ENCODE measurements at regions not wholly inside any gene's neighbourhood (a gene's known extent, or its start where the extent isn't known, plus 50 kb on each side); places are given as distances from the start of the nearest gene placed in this dataset.
"Not testable (repeated sequence)": the region's sequence is repeated elsewhere in the genome, so short reads cannot be mapped to it uniquely, and the experiment has no call there.

DNA sequence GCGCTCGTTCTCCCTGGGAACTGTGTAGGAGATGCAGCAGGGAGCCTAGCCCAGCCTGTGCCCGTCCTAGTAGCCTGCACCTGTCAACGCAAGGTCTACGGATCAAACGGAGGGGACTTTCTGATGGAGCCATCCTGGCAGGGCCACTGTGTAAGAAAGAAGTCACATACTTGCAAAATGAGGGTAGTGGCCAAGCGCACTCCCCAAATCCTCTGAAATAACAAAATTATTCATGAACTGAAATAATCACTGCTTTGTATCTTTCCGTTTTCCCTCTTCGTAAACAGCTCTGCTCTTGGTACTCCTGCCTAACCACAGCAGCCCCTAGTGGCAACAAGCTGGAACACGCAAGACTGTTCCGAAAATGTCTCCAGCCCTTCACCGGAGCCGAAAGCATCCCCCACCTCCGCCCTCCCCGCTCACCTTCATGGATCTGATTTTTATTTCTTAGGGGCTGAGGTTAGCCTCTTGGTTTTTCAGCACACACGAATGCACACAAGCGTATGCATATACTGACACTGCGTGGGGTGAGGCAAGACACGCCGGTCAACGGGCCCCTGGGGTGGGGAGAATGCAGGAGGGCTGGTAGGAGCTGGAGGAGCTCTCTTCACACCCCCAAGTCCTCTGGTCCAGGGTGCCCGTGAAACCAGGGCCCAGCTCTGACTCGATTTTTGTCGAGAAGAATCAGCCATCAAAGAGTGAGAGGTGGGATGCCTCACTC, 100.8 kb downstream of the ABCC12 start:
- DNase-seq, result peak; percentile 63

DNA sequence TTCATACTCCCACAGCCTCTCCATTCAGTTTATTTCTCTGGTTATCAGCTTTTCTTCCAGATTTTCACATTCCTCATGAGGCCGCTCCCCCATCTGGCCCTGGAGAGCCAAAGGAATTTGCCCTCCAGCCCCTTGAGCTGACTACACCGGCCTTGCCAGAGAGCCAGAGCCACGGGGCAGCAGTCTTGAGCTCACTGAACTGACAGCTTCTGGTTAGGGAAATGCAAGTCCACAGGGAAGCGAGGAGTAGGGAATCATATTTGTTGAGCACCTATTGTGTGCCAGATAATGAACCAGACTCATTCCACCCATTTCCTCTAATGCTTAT, 102.4 kb downstream of the ABCC12 start:
- peak; percentile 54 for DNase-seq

DNA sequence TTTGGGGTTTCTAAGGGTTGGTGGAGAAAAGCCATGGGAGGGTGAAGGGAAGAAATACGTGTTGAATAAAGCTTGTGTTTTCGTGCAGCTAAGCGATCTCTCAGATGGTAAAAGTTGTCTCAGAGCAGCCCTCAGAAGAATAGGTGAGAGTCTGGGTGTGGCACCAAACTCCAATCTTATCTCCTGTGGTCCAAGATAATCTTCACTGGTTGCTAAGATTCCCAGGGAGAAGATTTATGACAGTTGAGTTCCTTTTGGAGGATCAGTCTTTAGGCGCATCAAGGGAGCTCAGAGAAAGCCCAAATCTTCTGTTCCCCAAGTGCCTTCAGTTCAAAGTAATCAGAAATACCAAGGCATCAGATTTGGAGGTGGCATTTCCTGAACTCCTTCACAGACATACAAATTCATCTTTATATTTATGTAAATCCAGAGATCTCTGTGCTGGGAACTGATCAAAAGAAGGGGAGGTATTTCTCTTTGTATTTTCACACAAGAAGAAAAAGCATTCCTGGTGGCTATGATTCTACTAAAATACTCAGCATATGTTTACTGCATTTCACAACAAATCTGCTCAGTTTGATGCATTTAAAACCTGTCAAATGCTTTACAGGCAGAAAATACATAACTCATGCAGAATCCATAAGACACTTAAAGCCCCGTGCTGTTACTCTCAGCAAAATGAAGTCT, 102.9 kb downstream of the ABCC12 start:
- DNase-seq, result no peak

DNA sequence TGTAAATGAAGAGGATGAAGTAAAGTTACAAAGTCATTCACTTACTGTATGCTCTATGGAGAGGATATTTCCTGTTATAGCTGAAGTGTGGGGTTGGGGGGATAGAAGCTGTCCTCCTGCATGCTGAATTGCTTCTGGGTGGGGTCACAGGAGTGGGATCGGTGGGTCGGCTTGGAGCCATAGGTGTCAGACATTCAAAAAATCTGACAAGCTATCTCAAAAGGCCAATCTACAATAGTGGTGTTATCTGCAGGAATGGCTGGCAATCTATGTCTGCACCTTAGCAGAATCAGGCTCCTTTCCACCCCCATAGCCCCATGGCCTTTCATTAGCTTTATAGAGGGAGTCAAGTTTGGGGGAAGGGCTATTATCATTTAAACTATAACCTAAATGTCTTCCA, 104.9 kb downstream of the ABCC12 start:
- no peak for DNase-seq

DNA sequence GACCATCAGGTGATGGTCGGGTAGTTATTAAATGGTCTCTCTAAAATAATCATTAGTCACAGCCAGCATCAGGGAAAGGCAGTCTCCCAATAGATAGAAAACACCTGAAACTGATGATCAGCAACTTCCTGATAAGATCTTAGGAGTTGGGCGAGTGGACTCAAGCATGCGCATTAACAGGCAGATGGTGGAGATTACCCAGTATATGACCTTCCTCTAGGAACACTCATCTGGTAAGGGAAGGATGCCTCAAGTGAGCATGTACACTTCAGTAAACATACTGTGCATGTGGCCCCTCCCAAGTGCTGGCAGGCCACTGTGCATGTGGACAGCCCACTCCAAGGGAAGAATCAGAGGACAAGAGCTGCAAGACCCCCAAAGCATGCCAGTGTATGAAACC, 105.9 kb downstream of the ABCC12 start:
- DNase-seq, result no peak

DNA sequence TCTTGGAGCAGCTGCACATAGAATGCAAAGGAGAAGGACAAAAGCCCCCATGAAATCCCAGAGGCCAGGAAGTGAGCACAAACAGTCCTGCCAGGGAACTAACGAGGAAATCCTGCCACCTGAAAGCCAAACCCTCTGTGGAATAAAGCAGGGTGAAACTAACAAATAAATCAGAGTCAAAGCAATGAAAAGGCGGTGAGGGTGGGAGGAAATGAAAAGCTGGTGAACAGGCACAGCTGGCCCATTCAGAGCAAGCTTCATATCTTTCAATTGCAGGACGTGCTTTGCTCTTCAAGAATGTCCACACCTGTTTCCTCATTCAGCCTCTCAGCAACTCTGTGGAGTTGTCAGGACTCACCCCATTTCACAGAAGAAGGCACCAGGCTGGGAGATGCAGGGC, 108.1 kb downstream of the ABCC12 start:
- no peak for DNase-seq

DNA sequence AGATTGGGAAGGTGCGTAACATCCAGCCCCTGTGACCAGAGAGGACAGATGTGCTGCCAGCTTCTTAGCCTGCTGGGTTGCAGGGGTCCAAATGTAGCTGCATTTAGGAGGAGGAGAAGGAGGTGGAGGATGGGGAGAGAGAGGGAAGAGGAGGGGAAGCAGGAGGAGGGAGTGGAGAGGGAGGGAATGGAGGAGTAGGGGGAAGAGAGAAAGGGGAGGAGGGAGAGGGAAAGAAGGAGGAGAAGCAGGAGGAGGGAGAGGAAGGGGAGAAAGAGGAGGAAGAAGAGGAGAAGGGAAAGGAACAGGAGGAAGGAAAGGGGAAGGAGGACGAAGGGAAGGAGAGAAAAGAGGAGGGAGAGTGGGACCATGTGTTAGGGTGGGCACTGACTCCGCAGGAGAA, 108.6 kb downstream of the ABCC12 start:
- DNase-seq, result no peak

DNA sequence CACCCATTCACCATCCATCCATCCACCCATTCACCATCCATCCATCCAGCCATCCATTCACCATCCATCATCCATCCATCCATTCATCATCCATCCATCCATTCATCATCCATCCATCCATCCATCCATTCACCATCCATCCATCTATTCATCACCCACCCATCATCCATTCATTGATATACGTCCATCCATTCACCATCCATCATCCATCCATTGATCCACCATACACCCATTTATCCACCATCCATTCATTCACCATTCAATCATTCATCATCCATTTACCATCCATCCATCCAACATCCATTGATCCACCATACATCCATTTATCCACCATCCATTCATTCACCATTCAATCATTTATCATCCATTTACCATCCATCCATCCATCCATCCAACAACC, 111.7 kb downstream of the ABCC12 start:
- DNase-seq, result no peak

DNA sequence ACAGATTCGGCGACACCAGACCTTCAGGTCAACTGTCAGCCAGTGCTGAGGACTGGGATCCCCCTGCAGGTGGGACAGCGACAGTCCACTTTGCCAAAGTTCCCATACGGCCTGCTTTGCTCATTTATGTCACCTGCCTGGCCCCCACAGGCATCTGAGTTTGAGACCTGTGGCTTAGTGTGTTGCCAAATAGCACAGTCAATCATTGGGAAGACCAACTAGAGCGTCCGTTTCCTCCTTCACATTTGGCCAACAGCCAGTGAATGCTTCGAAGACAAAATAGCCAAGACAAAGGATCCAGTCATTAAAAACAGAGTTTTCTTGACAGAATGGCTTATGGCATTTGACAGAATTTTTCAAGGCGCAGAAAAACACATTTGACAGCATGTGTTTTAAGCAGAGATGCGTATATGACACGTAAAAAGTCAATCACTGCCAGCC, 113.8 kb downstream of the ABCC12 start:
- DNase-seq, result no peak

DNA sequence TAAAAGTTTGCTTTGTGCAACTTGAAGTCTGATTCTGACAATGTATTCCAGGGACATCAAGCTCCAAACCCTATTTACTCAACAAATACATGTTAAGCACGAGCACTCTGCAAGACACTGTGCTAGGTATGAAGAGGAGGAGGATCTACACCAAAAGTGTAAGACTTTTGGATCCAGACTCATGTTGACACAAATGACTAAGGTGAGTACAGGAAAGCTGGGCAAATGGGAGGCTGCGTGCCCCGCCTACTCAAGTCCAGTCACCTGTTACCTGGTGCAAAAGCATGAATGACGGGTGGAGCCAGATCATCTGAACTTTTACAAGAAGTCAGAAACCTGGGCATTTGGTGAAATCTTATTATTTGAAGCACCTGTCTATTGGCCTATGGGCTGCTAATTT, 120.7 kb downstream of the ABCC12 start:
- no peak for DNase-seq

DNA sequence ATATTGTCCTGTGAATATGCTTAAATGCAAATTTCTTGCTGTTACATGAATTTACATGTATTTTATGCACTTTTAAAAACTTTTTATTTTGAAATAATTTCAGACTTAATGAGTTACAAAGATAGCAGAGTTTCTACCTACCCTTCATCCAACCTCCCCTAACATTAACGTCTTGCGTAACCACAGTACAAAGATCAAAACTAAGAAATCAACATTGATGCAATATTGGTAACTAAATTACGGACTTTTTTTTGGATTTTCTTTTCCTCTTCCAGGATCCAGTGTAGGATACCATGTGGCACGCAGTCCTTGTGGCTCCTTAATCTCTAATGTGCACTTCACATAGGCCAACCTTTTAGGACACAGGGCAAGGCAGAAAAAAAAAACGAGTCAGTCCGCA, 124.9 kb downstream of the ABCC12 start:
- no peak for DNase-seq

DNA sequence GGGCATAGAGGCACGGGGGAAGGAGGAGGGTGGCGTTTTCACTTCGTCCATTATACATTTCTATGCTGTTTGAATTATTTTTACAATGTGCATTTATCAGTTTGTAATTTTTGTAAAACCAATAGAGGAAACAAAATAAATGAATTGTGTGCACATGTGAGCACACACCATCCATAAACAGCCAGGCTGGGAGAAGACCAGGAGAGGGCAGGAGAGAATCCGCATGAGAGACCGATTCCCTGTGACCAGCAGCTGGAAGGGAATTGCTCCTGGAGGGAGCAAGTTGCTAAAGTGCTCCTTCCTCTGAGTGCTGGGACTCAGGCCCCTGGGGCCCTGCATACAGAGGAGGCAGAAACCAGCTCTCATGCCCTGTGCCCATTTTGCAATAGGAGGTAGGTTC, 126.0 kb downstream of the ABCC12 start:
- no peak for DNase-seq

DNA sequence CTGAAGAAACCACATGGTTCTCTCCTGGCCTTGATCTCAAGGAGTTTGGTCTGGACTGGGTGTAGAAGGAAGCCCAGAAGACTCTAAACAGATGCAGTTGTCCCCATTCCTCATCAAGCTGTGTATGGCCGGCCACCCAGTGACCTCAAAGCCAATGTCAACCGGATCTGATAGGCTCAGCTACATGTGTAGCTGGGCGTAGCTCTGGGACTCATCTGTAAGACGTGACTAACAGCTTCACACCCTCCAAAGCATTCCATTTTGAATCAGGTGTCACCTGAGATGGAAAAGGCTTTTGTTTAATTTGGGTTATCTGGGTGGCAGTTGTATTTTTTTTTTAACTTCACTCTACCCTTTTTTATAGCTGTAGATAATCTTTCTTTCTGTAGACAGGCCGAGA, 130.4 kb downstream of the ABCC12 start:
- DNase-seq, result no peak

DNA sequence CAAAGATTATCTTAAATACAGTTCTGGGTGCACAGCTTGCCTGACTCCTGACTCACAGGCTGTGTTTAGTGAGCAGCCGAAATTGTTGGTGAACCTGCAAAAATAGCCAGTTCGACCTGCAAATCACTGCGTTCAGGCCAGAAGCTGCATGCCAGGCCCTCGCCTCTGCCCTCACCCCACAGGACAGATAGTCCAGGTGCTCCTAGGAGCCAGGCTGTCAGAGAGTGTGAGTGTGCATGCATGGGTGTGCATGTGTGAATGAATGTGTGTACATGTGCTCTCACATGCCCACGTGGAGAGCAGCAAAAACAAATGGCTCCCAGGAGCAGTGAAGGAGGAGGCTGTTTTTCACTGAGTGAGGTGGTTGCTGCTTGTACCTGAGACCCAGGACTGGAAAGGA, 131.8 kb downstream of the ABCC12 start:
- no peak for DNase-seq

DNA sequence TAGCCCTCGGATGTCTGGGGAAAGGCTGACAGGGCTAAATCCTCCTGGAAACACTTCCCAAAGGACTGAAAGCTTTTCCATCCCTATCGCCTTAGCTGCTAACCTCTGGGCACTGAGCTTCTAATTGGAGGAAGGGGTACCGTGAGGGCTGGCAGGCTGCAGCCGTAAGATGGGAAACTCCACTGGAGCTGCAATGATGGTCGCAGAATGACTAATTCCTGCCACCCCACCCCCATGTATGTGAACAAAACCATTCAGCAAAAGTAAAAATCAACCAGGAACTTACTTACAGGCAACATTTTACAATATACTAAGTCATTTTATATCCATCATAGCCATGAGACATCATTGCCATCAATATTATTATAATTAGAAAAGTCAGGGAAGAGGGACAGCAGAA, 133.3 kb downstream of the ABCC12 start:
- DNase-seq, result no peak

DNA sequence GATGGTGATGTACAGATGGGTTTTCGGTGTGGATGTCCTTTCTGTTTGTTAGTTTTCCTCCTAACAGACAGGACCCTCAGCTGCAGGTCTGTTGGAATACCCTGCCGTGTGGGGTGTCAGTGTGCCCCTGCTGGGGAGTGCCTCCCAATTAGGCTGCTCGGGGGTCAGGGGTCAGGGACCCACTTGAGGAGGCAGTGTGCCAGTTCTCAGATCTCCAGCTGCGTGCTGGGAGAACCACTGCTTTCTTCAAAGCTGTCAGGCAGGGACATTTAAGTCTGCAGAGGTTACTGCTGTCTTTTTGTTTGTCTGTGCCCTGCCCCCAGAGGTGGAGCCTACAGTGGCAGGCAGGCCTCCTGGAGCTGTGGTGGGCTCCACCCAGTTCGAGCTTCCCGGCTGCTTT, 135.2 kb downstream of the ABCC12 start:
- DNase-seq, result not testable (repeated sequence)

DNA sequence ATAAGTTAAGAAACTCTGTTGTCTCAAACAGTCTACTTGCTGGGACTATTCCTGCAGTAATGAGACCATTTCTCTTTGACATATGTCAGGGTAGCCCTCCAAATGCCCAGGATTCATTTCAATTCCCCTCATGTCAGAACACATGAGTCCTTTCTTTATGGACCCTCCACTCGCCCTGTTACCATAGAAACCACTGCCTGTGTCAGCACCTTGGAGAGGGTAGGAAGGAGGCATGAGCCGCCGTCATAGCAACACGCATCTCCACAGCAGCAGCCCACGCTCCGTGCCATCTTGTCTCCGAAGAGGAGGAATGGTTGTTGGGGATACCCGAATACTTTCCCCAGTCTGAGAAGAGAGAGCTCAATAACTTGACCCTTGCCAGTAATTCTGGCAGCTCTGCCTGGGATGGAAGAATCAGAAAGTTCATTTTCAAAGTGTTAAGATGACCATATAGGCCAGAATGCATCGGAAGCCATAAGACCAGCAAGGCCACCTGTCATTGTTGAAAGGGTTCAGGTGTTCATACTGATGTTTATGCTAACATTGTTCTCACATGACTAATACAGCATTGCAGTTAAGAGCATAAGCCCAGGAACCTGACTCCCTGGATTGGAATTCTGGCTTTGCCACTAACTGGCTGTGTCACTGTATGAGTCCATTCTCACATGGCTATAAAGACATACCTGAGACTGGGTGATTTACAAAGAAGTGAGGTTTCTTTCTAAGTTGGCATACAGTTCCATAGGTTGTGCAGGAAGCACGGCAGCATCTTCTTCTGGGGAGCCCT, 141.3 kb downstream of the ABCC12 start:
- no peak for DNase-seq

DNA sequence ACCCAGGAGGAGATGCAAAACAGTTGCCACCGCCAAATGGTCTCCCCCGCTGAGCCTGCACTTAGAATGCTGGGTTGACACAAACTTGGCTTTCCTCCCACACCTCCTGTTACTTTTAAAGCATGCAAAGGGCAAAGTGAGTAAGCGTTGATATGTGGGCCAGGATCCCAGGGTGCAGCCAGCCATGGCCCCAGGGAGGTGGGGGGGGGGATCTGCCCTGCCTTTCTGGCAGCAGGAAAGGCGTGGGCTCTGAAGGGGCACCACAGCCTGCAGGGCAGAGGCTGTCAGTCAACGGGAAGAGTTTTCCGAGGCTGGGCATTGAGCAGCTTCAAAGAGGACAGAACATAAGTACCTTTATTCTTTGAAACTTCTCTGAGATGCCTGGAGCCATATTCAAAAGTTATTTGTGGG, 142.3 kb downstream of the ABCC12 start:
- DNase-seq, result peak; percentile 27

DNA sequence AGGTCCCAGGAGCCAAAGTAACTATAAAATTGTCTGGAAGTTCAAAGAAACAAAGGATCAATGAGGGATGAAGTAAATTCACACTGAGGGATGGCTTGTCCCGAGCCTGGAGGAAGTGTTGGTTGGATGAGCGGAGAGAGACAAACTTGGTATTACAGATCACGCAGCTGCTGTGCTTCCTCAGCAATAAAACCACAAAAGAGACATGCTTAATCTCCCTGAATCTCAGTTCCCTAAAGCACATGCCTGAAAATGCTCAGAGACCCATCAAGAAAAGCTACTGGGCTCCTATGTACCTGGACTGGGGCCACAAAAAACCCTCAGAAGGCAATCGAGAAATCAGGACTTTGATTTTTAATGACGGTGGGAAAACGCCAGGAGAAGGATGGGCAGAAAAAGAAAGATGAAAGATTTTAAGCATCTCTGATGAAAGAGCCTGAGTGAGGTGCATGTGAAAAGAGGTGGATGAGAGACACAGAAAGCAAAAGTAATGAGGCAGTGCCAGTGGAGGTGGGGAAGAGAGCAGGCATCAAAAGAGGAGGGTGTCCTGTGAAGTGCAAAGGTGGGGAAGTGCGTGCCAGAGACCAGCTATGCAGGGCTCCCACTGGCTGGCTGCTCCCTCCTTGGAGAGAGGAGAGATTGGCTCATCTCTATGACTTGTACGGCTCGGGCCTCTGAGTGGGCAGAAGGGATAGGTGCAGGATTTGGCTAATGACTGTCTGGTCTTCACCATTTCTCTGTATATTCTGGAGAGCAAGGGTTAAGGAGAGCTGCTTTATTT, 143.7 kb downstream of the ABCC12 start:
- no peak for DNase-seq

DNA sequence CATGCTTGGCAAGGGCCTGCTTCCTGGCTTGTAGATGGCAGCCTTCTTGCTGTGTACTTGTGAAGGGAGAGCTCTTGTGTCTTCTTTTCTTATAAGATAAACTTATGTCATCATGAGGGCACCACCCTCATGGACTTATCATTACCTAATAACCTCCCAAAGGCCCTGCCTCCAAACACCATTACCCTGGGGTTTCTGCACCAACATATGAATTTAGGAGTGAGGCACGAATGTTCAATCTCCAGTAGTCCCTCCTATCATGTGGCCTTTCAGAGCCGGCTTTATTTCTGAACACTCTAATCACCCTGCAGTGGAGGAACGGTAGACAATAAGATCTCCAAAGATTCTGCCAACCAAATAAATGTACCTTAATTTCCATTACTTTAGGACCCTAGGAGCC, 144.3 kb downstream of the ABCC12 start:
- DNase-seq, result no peak

DNA sequence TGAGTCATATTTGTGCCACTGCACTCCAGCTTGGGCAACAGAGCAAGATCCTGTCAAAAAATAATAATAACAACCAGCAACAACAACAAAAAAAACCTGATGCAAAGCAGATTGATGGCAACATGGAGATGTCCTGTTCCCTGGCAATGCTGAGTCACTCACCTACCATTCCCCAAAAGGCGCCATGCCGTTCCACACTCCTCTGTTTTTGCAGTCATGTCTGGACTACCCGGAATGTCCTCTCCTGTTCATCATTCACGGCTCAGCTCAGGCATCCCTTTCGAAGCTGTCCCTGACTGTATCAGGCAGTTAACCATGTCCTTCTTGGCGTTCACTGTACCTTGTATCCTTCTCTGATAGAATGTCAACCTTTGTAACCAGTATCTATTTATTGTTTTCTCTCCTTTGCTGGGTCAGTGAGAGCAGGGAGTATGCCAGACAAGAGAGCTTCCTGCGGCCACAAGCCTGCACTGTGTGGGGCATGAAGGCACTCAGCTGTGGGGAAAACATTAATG, 147.7 kb downstream of the ABCC12 start:
- no peak for DNase-seq

DNA sequence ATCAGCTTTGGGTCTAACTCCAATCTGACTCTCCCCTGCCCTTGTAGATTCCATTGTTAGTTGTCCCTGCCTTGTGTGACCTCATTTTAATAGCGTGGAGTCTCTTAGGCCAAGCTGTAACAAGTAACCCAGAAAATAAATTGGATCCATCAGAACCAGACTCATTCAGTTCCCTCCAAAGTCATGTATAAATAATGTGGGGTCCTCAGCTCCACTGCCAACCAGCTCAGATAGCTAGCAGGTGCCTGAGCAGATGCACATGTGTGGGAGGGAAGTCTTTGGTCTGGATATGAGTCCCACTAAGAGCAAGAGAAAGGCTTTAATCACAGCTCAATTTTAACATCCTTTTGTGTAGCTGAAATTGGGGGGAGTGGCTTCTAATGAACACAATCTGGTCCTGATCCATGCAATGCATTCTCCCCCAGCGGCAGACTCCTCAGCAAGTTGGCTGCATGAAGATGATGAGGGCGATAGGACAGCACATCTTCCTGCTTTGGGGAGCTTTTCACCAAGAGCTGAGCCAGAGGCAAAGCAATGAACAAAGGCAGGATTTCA, 151.6 kb downstream of the ABCC12 start:
- DNase-seq, result no peak

Data from fibroblast of skin of scalp (primary cell).